ENCODE measurements at regions not wholly inside any gene's neighbourhood (a gene's known extent, or its start where the extent isn't known, plus 50 kb on each side); places are given as distances from the start of the nearest gene placed in this dataset.

- H3K9me3 ChIP-seq (ENCODE audit: control insufficient read depth, insufficient read depth, low read depth, low read length) = no peaks in the 10 kb centered on the region
- H3K4me1 ChIP-seq (ENCODE audit: control insufficient read depth, insufficient read depth, low read length) = no peaks in the 10 kb centered on the region
- no peak overlapping the region for H3K4me3 ChIP-seq (ENCODE audit: low read depth, low read length)
- ChIA-PET CTCF (no interaction called here), POLR2A (no interaction called here)
- H3K27ac ChIP-seq (ENCODE audit: extremely low read depth, low read depth, low read length) = no peak overlapping the region
- TF ChIP-seq ZBTB1 (tag by site-specific recombination; IDR thresholded peaks at IDR 0.05) = no peak
- TF ChIP-seq ZNF426 (tag by site-specific recombination; IDR thresholded peaks at IDR 0.05) = no peak
- no peak for TF ChIP-seq ZNF558 (tag by site-specific recombination; IDR thresholded peaks at IDR 0.05)
- TF ChIP-seq, protein P1, sequence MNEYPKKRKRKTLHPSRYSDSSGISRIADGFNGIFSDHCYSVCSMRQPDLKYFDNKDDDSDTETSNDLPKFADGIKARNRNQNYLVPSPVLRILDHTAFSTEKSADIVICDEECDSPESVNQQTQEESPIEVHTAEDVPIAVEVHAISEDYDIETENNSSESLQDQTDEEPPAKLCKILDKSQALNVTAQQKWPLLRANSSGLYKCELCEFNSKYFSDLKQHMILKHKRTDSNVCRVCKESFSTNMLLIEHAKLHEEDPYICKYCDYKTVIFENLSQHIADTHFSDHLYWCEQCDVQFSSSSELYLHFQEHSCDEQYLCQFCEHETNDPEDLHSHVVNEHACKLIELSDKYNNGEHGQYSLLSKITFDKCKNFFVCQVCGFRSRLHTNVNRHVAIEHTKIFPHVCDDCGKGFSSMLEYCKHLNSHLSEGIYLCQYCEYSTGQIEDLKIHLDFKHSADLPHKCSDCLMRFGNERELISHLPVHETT (tag by site-specific recombination; IDR thresholded peaks at IDR 0.05) = no peak
- TF ChIP-seq ZNF596 (tag by site-specific recombination; IDR thresholded peaks at IDR 0.05) = no peak
- TF ChIP-seq ZNF23 (tag by site-specific recombination; IDR thresholded peaks at IDR 0.05; ENCODE audit: borderline replicate concordance) = no peak
- TF ChIP-seq, protein P2, sequence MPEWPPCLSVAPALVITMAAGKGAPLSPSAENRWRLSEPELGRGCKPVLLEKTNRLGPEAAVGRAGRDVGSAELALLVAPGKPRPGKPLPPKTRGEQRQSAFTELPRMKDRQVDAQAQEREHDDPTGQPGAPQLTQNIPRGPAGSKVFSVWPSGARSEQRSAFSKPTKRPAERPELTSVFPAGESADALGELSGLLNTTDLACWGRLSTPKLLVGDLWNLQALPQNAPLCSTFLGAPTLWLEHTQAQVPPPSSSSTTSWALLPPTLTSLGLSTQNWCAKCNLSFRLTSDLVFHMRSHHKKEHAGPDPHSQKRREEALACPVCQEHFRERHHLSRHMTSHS (tag by site-specific recombination; IDR thresholded peaks at IDR 0.05) = no peak
- no peak for TF ChIP-seq FEZF1 (tag by site-specific recombination; IDR thresholded peaks at IDR 0.05)
- TF ChIP-seq KLF16 (tag by site-specific recombination; IDR thresholded peaks at IDR 0.05) = no peak
- no peak for TF ChIP-seq SP2 (tag by site-specific recombination; IDR thresholded peaks at IDR 0.05)
- TF ChIP-seq ZNF707 (tag by site-specific recombination; IDR thresholded peaks at IDR 0.05) = no peak
- no peak for TF ChIP-seq ZNF423 (tag by site-specific recombination; IDR thresholded peaks at IDR 0.05)
- TF ChIP-seq, protein P3, sequence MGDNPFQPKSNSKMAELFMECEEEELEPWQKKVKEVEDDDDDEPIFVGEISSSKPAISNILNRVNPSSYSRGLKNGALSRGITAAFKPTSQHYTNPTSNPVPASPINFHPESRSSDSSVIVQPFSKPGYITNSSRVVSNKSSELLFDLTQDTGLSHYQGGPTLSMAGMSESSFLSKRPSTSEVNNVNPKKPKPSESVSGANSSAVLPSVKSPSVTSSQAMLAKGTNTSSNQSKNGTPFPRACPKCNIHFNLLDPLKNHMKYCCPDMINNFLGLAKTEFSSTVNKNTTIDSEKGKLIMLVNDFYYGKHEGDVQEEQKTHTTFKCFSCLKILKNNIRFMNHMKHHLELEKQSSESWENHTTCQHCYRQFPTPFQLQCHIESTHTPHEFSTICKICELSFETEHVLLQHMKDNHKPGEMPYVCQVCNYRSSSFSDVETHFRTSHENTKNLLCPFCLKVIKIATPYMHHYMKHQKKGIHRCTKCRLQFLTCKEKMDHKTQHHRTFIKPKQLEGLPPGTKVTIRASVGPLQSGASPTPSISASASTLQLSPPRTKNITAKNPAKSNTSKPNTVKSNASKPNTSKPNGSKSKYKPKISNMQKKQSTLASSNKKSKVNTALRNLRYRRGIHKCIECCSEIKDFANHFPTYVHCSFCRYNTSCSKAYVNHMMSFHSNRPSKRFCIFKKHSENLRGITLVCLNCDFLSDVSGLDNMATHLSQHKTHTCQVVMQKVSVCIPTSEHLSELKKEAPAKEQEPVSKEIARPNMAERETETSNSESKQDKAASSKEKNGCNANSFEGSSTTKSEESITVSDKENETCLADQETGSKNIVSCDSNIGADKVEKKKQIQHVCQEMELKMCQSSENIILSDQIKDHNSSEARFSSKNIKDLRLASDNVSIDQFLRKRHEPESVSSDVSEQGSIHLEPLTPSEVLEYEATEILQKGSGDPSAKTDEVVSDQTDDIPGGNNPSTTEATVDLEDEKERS (tag by site-specific recombination; IDR thresholded peaks at IDR 0.05) = no peak
- no peak for TF ChIP-seq ZNF266 (tag by site-specific recombination; IDR thresholded peaks at IDR 0.05; ENCODE audit: low read depth)
- TF ChIP-seq ZBTB26 (tag by site-specific recombination; optimal IDR thresholded peaks at IDR 0.05) = no peak
- TF ChIP-seq ZNF311 (tag by site-specific recombination; IDR thresholded peaks at IDR 0.05; ENCODE audit: borderline replicate concordance) = no peak
- no peak for TF ChIP-seq ZSCAN30 (tag by site-specific recombination; IDR thresholded peaks at IDR 0.05)
- TF ChIP-seq GLI2 (tag by site-specific recombination; IDR thresholded peaks at IDR 0.05; ENCODE audit: borderline replicate concordance, low read depth) = no peak
- TF ChIP-seq, protein P4, sequence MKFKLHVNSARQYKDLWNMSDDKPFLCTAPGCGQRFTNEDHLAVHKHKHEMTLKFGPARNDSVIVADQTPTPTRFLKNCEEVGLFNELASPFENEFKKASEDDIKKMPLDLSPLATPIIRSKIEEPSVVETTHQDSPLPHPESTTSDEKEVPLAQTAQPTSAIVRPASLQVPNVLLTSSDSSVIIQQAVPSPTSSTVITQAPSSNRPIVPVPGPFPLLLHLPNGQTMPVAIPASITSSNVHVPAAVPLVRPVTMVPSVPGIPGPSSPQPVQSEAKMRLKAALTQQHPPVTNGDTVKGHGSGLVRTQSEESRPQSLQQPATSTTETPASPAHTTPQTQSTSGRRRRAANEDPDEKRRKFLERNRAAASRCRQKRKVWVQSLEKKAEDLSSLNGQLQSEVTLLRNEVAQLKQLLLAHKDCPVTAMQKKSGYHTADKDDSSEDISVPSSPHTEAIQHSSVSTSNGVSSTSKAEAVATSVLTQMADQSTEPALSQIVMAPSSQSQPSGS (tag by site-specific recombination; IDR thresholded peaks at IDR 0.05; ENCODE audit: low read depth) = no peak
- no peaks in the 10 kb centered on the region for H3K36me3 ChIP-seq (ENCODE audit: control insufficient read depth in 2 of 2, insufficient read depth in 1 of 2, low read length in 2 of 2)
Measured at GRCh38 chr9:29588361-29588760, 2015.1 kb upstream of the C9orf72 start.

All from HEK293 (cell line).